ENCODE measurements at regions not wholly inside any gene's neighbourhood (a gene's known extent, or its start where the extent isn't known, plus 50 kb on each side); places are given as distances from the start of the nearest gene placed in this dataset.
"Not testable (repeated sequence)": the region's sequence is repeated elsewhere in the genome, so short reads cannot be mapped to it uniquely, and the experiment has no call there.

DNA sequence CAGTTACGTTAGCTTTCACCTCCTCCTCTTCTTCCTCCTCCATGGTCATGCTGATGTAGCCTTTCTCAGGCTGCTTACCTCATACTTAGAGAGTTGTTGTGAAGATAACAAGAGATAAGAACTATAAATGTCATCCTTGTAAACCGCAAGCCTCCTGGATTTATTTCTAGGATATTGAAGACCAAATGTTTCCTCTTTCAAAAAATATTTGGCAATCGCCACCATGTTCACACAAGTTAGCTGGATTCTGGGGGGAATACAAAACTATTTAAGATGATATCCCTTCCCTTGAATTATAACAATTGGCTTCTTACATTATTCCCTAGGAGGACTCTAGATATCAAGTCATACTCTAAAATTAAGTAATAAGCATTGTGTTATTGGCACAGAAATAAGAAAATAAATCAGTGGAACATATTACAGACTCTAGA is 99.8 kb upstream of the PLEKHG1 start:
- no peak overlapping the region for H3K4me3 ChIP-seq (replicated peaks in 1 of 4; ENCODE audit: control extremely low read depth in 1 of 4, insufficient read depth in 1 of 4, low read depth in 3 of 4, low read length in 4 of 4)
- H3K9ac ChIP-seq (ENCODE audit: insufficient read depth, low read length) = no peak overlapping the region
- H3K79me2 ChIP-seq (ENCODE audit: control insufficient read depth, insufficient read depth, low read length) = no peaks in the 10 kb centered on the region
- H2AFZ ChIP-seq (ENCODE audit: low read length) = no peak overlapping the region
- H3K27ac ChIP-seq (ENCODE audit: insufficient read depth, low read length) = no peak overlapping the region
- H3K4me1 ChIP-seq (ENCODE audit: control insufficient read depth, extremely low read depth, insufficient read depth, low read length) = no peaks in the 10 kb centered on the region
- no peak for DNase-seq (ENCODE audit: low read depth in 2 of 2)
- TF ChIP-seq EZH2 (IDR thresholded peaks at IDR 0.05; ENCODE audit: low read length, missing control alignments) = no peak
- TF ChIP-seq, protein P1, sequence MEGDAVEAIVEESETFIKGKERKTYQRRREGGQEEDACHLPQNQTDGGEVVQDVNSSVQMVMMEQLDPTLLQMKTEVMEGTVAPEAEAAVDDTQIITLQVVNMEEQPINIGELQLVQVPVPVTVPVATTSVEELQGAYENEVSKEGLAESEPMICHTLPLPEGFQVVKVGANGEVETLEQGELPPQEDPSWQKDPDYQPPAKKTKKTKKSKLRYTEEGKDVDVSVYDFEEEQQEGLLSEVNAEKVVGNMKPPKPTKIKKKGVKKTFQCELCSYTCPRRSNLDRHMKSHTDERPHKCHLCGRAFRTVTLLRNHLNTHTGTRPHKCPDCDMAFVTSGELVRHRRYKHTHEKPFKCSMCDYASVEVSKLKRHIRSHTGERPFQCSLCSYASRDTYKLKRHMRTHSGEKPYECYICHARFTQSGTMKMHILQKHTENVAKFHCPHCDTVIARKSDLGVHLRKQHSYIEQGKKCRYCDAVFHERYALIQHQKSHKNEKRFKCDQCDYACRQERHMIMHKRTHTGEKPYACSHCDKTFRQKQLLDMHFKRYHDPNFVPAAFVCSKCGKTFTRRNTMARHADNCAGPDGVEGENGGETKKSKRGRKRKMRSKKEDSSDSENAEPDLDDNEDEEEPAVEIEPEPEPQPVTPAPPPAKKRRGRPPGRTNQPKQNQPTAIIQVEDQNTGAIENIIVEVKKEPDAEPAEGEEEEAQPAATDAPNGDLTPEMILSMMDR (conservative IDR thresholded peaks at IDR 0.05 in 1 of 2, IDR thresholded peaks at IDR 0.05 in 1 of 2; ENCODE audit: low read depth in 1 of 2, low read length in 2 of 2) = no peak
- no peaks in the 10 kb centered on the region for H3K9me3 ChIP-seq (ENCODE audit: control insufficient read depth, insufficient read depth, low read depth, low read length)
- no peaks in the 10 kb centered on the region for H3K27me3 ChIP-seq (ENCODE audit: control insufficient read depth, insufficient read depth, low read length)
- H3K36me3 ChIP-seq (ENCODE audit: control insufficient read depth, insufficient read depth, low read length) = no peaks in the 10 kb centered on the region
- no peak overlapping the region for H3K4me2 ChIP-seq (ENCODE audit: extremely low read depth, insufficient read depth, low read length)
- no peaks in the 10 kb centered on the region for H4K20me1 ChIP-seq (ENCODE audit: control insufficient read depth, extremely low read depth, insufficient read depth, low read length)

DNA sequence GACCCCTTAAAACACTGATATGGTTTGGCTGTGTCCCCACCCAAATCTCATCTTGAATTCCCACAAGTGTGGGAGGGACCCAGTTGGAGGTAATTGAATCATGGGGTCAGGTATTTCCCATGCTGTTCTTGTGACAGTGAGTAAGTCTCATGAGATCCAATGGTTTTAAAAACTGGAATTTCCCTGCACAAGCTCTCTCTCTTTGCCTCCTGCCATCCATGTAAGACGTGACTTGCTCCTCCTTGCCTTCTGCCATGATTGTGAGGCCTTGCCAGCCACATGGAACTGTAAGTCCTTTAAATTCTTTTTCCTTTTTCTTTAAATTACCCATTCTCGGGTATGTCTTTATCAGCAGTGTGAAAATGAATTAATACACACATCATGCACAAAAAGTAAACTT is 99.1 kb upstream of the PLEKHG1 start:
- not testable (repeated sequence) for H4K20me1 ChIP-seq (ENCODE audit: control insufficient read depth, extremely low read depth, insufficient read depth, low read length); DNase-seq (ENCODE audit: low read depth in 2 of 2)

DNA sequence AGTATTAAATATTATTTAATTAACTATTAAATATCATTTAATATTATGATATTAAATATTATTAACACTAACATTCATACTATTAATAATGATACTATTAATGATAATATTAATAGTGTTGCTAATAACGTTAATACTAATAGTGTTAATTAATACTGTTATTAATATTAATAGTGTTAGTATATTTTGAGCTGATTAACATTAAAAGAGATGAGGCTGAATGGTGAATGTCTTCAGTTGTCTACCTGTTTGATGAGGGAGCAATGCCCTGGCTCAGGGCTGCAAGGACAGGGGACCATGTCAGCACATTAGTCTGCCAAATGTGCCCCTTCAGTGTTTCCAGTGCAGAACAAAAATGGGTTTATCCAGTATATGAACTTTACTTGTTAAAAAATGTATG is 96.6 kb upstream of the PLEKHG1 start:
- Histone ChIP-seq H3K9ac (ENCODE audit: insufficient read depth, low read length) (no peak overlapping the region), H3K27me3 (ENCODE audit: control insufficient read depth, insufficient read depth, low read length) (no peaks in the 10 kb centered on the region), H2AFZ (ENCODE audit: low read length) (no peak overlapping the region), H4K20me1 (ENCODE audit: control insufficient read depth, extremely low read depth, insufficient read depth, low read length) (no peaks in the 10 kb centered on the region), H3K9me3 (ENCODE audit: control insufficient read depth, insufficient read depth, low read depth, low read length) (no peaks in the 10 kb centered on the region), H3K4me2 (ENCODE audit: extremely low read depth, insufficient read depth, low read length) (no peak overlapping the region), H3K79me2 (ENCODE audit: control insufficient read depth, insufficient read depth, low read length) (no peaks in the 10 kb centered on the region), H3K4me1 (ENCODE audit: control insufficient read depth, extremely low read depth, insufficient read depth, low read length) (no peaks in the 10 kb centered on the region), H3K36me3 (ENCODE audit: control insufficient read depth, insufficient read depth, low read length) (no peaks in the 10 kb centered on the region), H3K4me3 (replicated peaks in 1 of 4; ENCODE audit: control extremely low read depth in 1 of 4, insufficient read depth in 1 of 4, low read depth in 3 of 4, low read length in 4 of 4) (no peak overlapping the region), H3K27ac (ENCODE audit: insufficient read depth, low read length) (no peak overlapping the region)
- no peak for DNase-seq (ENCODE audit: low read depth in 2 of 2)
- TF ChIP-seq, protein P1 (conservative IDR thresholded peaks at IDR 0.05 in 1 of 2, IDR thresholded peaks at IDR 0.05 in 1 of 2; ENCODE audit: low read depth in 1 of 2, low read length in 2 of 2) = no peak
- TF ChIP-seq EZH2 (IDR thresholded peaks at IDR 0.05; ENCODE audit: low read length, missing control alignments) = no peak

More for the DNA sequence above, 99.1 kb upstream of the PLEKHG1 start:
- H3K4me3 ChIP-seq (replicated peaks in 1 of 4; ENCODE audit: control extremely low read depth in 1 of 4, insufficient read depth in 1 of 4, low read depth in 3 of 4, low read length in 4 of 4); H3K36me3 ChIP-seq (ENCODE audit: control insufficient read depth, insufficient read depth, low read length); H3K4me1 ChIP-seq (ENCODE audit: control insufficient read depth, extremely low read depth, insufficient read depth, low read length); H2AFZ ChIP-seq (ENCODE audit: low read length); H3K27ac ChIP-seq (ENCODE audit: insufficient read depth, low read length); H3K9ac ChIP-seq (ENCODE audit: insufficient read depth, low read length); H3K79me2 ChIP-seq (ENCODE audit: control insufficient read depth, insufficient read depth, low read length); H3K9me3 ChIP-seq (ENCODE audit: control insufficient read depth, insufficient read depth, low read depth, low read length); H3K4me2 ChIP-seq (ENCODE audit: extremely low read depth, insufficient read depth, low read length); H3K27me3 ChIP-seq (ENCODE audit: control insufficient read depth, insufficient read depth, low read length): not testable (repeated sequence)
